HUDEP-2 (cell line): ENCODE measurements at regions not wholly inside any gene's neighbourhood (a gene's known extent, or its start where the extent isn't known, plus 50 kb on each side); places are given as distances from the start of the nearest gene placed in this dataset.
"Not testable (repeated sequence)": the region's sequence is repeated elsewhere in the genome, so short reads cannot be mapped to it uniquely, and the experiment has no call there.

Source experiments
- DNase-seq, 76 experiments: peaks; one replicate each; lab custom pipeline; 2025; ENCODE audit not compliant: unreplicated experiment in 76 of 76; lab: John Stamatoyannopoulos, UW

GRCh38 chr10:78207216-78207615 lies 173.6 kb downstream of the RPS24 start:
- DNase-seq = no peak

GRCh38 chr10:78207776-78208175 lies 174.1 kb downstream of the RPS24 start:
- DNase-seq = no peak

- no peak for DNase-seq
These were observed 176.3 kb downstream of the RPS24 start for GRCh38 chr10:78209970-78210369.

- no peak for DNase-seq
These were observed 176.9 kb downstream of the RPS24 start for GRCh38 chr10:78210548-78210947.

DNA sequence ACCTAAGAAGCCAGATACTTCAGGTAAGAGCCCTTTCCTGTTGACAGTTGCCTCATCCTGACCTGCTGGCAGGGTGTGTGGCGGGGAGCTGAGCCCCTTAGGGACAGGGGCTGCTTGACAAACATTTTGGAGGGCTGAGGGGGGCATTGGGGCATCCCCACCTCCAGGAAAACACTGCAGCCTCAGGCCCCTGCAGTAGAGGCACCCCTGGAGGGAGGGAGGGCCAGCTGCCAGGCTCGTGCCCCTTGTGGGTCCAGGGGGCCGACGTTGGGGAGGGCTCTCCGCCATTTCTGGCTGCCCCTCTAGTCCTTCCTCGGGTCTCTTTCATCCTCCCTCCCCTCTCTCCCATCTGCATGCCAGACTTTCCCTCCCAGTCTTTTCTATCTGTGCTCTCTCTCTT lies 177.3 kb downstream of the RPS24 start:
- DNase-seq = no peak

DNA sequence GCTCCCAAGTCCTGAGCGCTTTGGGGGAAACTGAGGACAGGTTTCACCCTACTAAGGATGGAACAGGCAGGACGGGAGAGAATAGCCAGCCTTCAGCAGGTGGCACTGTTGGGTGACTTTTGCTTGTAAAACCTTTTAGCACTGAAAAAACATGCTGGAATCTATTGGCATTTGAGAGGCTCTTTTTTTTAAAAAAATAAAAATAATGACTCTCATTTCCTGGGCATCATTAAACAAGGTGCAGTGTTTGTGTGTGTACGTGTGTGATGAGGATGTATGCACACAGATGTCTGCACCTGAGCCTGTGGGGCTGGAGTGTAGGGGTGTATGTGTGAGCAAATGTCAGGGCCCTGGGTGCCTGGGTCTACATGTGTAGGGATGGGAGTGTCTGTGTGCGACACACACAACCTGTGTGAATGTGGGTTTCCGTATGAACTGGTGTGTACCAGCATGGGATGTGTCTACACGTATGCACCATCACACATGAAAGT lies 177.9 kb downstream of the RPS24 start:
- DNase-seq = no peak

GRCh38 chr10:78212060-78212785 lies 178.6 kb downstream of the RPS24 start:
- DNase-seq = peak in 67 of 76 experiments; percentile 6 to 77 (median 48)

DNA sequence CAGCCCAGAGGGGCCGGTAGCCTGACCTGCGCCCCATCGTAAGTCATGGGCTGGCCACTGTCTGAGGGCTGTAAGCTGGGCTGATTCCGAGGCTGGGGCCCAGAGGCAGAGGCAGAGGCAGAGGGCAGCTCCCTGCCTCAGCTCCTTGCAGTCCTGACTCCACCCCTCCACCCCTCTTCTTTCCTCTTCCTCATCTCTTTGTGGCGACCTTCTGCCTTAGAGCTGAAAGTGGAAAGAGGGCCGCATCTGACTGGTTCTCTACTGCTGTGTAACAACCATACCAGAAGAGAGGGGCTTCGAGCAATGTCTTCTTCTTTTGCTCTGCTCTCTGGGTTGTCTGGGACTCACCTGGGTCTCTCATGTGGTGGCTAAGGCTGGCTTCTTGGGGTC lies 179.1 kb downstream of the RPS24 start:
- no peak for DNase-seq

- DNase-seq = no peak
These were observed 181.3 kb downstream of the RPS24 start for GRCh38 chr10:78214955-78215354.

- DNase-seq = peak in 1 of 76 experiments; percentile 19
These were observed 182.0 kb downstream of the RPS24 start for GRCh38 chr10:78215645-78216044.

GRCh38 chr10:78217336-78217735 lies 183.7 kb downstream of the RPS24 start:
- no peak for DNase-seq

DNA sequence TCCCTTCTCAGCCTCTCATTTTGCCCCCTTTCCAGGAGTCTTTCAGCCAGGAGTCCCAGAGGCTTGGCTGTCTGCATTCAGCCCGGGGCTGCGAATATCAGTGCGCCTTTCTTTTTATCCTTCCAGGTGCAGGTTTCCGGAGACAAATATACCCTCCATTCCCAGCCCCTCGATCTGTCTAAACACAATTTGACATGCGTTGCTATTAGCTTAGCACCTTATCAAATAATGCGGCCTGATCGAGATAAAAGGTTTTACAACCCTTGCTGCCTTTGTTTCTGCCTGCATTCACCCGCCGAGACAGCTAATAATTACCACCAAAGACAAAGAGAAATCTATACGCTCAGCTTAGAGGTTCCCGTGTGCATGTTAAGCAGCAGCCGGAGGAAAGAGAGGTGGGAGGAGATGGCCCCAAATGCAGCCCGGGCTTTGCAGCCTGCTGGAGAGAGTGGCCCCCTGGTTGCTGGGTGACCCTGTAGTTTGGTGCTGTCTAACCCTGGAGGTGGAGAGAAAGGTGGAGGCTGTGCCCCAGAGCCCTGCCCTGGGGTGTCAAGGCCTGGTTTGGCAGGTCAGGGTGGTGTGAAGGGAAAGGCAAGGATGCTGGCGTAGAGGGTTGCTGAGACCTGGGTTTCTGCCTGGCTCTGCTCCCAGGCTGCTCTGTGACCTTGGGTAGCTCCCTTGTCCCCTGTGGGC lies 185.3 kb downstream of the RPS24 start:
- no peak for DNase-seq

DNA sequence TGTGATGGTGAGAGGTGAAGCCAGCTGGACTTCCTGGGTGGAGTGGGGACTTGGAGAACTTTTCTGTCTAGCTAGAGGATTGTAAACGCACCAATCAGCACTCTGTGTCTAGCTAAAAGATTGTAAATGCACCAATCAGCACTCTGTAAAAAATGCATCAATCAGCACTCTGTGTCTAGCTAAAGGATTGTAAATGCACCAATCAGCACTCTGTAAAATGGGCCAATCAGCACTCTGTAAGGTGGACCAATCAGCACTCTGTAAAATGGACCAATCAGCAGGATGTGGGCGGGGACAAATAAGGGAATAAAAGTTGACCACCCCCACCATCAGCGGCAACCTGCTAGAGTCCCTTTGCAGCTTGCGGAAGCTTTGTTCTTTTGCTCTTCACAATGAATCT lies 185.9 kb downstream of the RPS24 start:
- DNase-seq = not testable (repeated sequence)

DNA sequence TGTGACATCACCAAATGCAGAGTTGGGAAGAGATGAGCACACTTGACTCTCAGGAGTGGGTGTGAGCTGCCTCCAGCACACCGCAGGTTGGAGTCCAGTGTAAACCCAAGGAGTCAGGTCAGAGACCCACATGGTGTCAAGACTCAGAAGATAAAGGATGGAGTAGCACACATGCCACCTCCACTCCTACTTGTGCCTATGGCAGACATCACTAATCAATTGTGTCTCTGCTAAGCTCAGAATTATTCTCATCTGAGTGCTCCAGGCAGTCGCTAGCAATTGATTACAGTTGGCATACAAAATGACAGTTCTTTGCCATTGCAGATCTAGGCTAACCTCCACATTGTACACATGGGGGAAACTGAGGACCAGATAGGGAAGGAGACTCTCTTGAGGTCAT lies 187.1 kb downstream of the RPS24 start:
- no peak for DNase-seq

DNA sequence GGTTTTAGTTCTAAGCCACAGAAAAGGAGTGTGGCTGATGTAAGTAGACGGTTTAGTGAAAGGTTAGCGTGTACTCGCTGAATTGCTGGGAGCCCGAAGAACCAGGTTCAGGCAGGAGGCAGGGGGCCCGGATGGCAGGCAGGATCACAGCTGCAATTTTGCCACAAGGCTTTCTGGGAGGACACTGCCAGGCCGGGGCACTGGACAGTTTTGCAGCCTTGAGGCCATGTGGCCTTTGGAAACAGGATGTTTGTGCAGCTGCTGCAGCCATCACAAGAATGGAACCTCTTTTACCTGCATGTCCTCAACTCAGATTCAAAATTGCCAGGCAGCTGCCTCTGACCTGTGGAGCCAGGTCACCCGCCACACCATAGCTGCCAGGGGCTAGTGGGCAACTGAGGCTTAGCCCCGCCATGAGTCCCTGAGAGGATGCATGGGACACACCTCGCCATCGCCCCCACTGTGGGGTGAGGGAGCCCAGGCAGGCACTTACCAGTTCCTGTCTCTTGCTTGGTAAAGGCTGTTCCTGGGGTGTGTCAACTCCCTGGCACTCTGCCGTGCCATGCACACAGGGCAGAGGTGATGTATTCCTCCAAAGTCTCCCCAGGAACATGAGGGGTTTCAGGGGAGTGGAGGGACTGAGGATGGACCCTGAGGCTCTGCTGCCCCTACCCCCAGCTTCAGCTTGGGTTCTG lies 188.6 kb downstream of the RPS24 start:
- no peak for DNase-seq

- no peak for DNase-seq
These were observed 189.4 kb downstream of the RPS24 start for GRCh38 chr10:78223088-78223487.

GRCh38 chr10:78224602-78225001 lies 190.9 kb downstream of the RPS24 start:
- no peak for DNase-seq

DNA sequence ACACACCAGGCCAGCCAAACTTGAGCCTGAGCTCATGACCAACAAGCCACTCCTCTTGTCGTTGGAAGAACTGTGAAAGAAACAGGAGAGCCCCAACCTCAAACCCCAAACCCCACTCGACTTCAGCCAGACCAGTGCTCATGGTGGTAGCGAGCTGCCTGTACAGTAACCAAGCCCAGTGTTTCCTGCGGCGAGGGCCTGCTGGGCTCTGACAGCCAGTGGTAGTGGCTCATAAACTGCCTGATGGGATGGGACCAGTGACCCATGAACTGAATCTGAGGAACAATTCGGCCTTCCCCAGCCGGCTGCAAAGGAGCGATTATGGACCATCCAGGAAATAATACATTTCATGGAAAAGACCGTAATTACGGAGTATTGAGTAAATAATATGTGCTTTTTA lies 191.9 kb downstream of the RPS24 start:
- DNase-seq = no peak

GRCh38 chr10:78229489-78229888 lies 195.8 kb downstream of the RPS24 start:
- no peak for DNase-seq

GRCh38 chr10:78229950-78230675 lies 196.4 kb downstream of the RPS24 start:
- no peak for DNase-seq

DNA sequence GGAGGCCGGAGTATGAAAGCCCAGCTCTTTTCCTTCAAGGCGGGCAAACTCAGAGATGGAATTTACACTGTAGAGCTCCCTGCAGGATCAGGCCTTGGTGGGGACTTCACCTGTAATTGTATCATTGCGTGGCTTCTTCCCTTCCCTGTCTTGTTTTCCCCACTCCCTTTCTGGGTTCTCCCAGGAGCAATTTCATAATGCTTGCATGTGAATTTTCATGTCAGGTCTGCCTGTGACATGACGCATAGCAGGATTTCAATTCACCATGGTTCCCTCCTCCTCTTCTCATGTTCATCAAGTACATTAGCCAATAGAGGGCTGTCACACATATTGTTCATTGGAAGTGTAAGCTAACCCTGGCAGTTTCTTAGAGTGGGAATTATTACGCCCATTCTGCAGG lies 197.7 kb downstream of the RPS24 start:
- no peak for DNase-seq
